ENCODE measurements at regions not wholly inside any gene's neighbourhood (a gene's known extent, or its start where the extent isn't known, plus 50 kb on each side); places are given as distances from the start of the nearest gene placed in this dataset.
"Not testable (repeated sequence)": the region's sequence is repeated elsewhere in the genome, so short reads cannot be mapped to it uniquely, and the experiment has no call there.

DNA sequence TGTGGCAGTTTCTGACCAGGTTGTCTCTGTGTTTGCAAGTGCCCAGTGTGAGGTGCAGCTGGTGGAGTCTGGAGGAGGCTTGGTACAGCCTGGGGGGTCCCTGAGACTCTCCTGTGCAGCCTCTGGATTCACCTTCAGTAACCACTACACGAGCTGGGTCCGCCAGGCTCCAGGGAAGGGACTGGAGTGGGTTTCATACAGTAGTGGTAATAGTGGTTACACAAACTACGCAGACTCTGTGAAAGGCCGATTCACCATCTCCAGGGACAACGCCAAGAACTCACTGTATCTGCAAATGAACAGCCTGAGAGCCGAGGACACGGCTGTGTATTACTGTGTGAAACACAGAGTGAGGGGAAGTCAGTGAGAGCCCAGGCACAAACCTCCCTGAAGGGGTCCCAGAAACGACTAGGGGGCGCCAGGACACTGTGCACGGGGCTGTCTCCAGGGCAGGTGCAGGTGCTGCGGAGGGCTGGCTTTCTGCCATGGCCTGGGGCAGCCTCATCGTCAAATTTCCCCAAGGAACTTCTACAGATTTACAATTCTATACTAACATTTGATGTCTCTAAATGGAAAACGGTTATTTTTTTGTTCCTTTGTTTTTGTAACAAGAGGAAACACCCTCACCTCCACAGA, 187.0 kb upstream of the TP53TG3D start:
- not testable (repeated sequence) for H3K36me3 Mint-ChIP-seq (ENCODE audit: low read depth); H3K27ac Mint-ChIP-seq; DNase-seq (ENCODE audit: low spot score); H3K27me3 Mint-ChIP-seq (ENCODE audit: low read depth); H3K9me3 Mint-ChIP-seq; H3K4me3 Mint-ChIP-seq; H3K4me1 Mint-ChIP-seq (ENCODE audit: low read depth)

DNA sequence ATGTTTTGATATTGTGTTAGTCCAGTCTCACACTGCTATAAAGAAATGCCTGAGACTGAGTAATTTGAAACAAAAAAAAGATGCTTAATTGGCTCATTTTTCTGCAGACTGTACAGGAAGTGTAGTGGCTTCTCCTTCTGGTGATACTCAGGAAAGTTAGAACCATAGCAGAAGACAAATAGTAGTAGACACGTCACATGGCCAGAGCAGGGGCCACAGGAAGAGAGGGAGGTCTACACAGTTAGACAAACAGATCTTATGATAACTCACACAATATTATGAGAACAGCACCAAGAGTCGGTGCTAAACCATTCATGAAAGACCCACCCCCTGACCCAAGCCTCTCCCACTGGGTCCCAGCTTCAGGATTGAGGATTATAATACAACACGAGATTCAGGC, 181.5 kb upstream of the TP53TG3D start:
- DNase-seq (ENCODE audit: low spot score); H3K27ac Mint-ChIP-seq; H3K27me3 Mint-ChIP-seq (ENCODE audit: low read depth); H3K9me3 Mint-ChIP-seq; H3K36me3 Mint-ChIP-seq (ENCODE audit: low read depth); H3K4me3 Mint-ChIP-seq; H3K4me1 Mint-ChIP-seq (ENCODE audit: low read depth): not testable (repeated sequence)

DNA sequence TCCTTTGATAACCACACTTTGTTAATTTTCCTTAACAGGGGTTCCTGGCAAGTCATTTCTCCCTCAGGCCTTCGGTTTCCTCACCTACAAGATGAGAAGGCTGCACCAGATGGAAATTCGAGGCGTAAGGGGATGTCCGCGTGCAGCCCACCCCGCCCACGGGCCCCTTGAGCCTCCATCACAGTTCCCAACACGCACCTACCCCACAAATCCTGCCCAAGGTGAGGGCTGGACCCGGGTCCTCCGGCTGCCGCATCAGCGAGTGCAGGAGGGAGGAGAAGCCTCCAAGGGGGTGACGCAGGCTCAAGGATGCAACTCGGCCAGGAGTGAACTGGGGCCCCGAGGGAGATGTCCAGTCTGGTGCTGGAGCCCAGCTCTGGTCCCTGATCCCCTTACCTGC, 169.2 kb upstream of the TP53TG3D start:
- not testable (repeated sequence) for H3K4me3 Mint-ChIP-seq; H3K27me3 Mint-ChIP-seq (ENCODE audit: low read depth); DNase-seq (ENCODE audit: low spot score); H3K4me1 Mint-ChIP-seq (ENCODE audit: low read depth); H3K27ac Mint-ChIP-seq; H3K9me3 Mint-ChIP-seq; H3K36me3 Mint-ChIP-seq (ENCODE audit: low read depth)

DNA sequence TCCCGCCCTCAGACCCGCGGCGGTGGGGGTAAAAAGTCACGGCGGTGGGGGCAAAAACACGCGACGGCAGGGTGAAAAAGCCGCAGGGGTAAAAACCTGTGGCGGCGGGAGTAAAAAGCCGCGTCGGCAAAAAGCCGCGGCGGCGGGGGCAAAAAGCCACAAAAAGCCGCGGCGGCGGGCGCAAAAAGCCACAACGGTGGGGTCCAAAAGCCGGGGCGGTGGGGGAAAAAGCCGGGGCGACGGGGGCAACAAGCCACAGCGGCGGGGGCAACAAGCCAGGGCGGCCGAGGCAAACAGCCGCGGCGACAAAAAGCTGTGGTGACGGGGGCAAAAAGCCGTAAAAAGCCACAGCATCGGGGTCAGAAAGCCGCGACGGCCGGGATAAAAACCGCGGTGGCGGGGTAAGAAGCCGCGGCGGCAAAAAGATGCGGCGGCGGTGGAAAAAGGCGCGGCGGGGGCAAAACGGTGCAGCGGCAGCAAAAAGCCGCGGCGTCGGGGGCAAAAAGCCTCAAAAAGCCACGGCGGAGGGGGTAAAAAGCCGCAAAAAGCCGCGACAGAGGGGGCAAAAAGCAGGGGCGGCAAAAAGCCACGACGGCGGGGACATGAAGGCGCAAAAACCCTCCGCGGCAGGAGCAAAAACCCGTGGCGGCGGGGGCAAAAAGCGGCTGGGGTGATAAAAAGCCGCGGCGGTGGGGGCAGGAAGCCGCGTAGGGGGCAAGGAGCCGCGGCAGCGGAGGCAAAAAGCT, 168.3 kb upstream of the TP53TG3D start:
- H3K4me1 Mint-ChIP-seq (ENCODE audit: low read depth); H3K9me3 Mint-ChIP-seq; DNase-seq (ENCODE audit: low spot score); H3K4me3 Mint-ChIP-seq; H3K36me3 Mint-ChIP-seq (ENCODE audit: low read depth); H3K27me3 Mint-ChIP-seq (ENCODE audit: low read depth); H3K27ac Mint-ChIP-seq: not testable (repeated sequence)

DNA sequence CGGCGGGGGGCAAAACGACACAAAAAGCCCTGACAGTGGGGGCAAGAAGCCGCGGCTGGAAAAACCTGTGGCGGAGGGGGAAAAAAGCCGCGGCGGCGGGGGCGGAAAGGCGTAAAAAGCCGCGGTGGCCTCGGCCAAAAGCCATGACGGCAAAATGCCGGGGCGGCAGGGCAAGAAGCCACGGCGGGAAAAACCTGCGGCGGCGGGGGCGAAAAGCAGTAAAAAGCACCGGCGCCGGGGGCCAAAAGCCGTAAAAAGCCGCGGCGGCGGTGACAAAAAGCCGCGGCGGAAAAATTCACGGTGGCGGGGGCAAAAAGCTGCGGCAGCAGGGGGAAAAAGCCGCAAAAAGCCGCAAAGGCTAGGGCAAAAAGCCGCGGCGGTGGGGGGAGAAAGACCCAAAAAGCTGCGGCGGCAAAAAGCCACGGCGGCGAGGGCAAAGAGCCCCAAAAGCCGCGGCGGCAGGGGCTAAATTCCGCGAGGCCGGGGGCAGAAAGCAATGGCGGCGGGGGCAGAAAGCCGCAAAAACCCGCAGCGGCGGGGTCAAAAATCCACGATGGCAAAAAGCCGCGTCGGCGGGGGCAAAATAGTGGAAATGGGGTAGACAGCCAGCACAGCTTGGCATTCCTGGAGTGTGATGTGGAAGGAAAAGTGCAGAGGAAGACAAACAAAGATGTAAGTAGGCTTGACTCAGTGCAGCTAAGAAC, 167.5 kb upstream of the TP53TG3D start:
- DNase-seq (ENCODE audit: low spot score) = peak; percentile 46
- not testable (repeated sequence) for H3K27ac Mint-ChIP-seq; H3K36me3 Mint-ChIP-seq (ENCODE audit: low read depth); H3K9me3 Mint-ChIP-seq; H3K27me3 Mint-ChIP-seq (ENCODE audit: low read depth); H3K4me3 Mint-ChIP-seq; H3K4me1 Mint-ChIP-seq (ENCODE audit: low read depth)

DNA sequence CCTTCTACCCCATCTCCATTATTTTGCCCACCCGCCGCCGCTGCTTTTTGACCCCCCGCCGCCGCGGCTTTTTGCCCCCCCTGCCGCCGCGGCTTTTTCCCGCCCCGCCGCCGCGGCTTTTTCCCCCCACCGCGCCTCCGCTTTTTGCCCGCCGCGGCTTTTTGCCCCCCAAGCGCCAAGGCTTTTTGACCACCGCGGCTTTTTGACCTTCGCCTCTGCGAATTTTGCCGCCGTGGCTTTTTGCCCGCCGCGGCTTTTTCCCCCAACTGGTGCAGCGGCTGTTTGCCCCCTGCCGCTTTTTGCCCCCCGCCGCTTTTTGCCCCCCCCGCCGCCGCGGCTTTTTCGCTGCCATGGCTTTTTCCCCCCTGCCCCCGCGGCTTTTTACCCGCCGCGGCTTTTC, 137.5 kb upstream of the TP53TG3D start:
- H3K36me3 Mint-ChIP-seq (ENCODE audit: low read depth); H3K9me3 Mint-ChIP-seq; H3K27me3 Mint-ChIP-seq (ENCODE audit: low read depth); DNase-seq (ENCODE audit: low spot score); H3K27ac Mint-ChIP-seq; H3K4me1 Mint-ChIP-seq (ENCODE audit: low read depth); H3K4me3 Mint-ChIP-seq: not testable (repeated sequence)

DNA sequence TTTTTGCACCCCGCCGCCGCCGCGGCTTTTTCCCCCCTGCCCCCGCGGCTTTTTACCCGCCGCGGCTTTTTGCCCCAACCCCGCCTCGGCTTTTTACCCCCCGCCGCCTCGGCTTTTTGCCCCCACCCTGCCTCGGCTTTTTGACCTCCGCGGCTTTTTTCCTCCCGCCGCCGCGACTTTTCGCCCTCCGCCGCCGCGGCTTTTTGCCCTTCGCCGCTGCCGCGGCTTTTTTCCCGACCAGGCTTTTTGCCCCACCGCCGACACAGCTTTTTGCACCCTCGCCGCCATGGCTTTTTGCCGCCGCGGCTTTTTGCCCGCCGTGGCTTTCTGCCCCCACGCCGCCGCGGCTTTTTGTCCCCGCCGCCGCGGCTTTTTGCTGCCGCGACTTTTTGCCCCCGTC, 137.0 kb upstream of the TP53TG3D start:
- Mint-ChIP-seq H3K27ac (no peak overlapping the region), H3K36me3 (ENCODE audit: low read depth) (no peaks in the 10 kb centered on the region), H3K4me3 (peak overlapping the region; percentile 59), H3K4me1 (ENCODE audit: low read depth) (no peaks in the 10 kb centered on the region), H3K27me3 (ENCODE audit: low read depth) (peaks cover 5% of the 10 kb centered on the region), H3K9me3 (no peaks in the 10 kb centered on the region)
- no peak for DNase-seq (ENCODE audit: low spot score)

DNA sequence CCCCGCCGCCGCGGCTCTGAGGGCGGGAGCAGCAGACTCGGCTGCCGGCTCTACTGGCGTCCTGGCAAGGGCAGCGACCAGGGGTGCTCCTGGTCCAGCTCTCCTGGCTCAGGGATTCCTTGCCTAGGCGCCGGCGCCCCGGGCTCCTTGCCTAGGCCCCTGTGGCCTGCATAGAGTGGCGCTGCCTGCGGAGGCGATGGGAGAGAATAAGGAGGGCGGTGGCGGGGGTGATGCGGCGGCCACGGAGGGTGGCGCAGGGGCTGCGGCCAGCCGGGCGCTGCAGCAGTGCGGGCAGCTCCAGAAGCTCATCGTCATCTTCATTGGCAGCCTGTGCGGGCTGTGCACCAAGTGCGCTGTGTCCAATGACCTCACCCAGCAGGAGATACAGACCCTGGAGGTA, 136.6 kb upstream of the TP53TG3D start:
- not testable (repeated sequence) for H3K4me1 Mint-ChIP-seq (ENCODE audit: low read depth); H3K9me3 Mint-ChIP-seq; H3K36me3 Mint-ChIP-seq (ENCODE audit: low read depth); H3K27me3 Mint-ChIP-seq (ENCODE audit: low read depth); DNase-seq (ENCODE audit: low spot score); H3K27ac Mint-ChIP-seq
- H3K4me3 Mint-ChIP-seq = peak overlapping the region; percentile 59

DNA sequence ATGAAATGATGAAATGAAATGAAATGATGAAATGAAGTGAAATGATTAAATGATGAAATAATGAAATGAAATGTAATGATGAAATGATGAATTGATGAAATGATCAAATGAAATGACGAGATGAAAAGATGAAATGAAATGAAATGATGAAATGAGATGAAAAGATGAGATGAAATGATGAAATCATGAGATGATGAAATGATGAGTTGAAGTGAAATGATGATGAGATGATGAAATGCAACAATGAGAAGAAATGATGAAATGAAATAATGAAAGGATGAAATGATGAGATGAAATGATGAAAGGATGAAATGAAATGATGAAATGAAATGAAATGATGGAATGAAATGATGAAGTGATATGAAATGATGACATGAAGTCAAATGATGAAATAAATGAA, 132.7 kb upstream of the TP53TG3D start:
- H3K27ac Mint-ChIP-seq; H3K36me3 Mint-ChIP-seq (ENCODE audit: low read depth); DNase-seq (ENCODE audit: low spot score); H3K4me3 Mint-ChIP-seq; H3K4me1 Mint-ChIP-seq (ENCODE audit: low read depth); H3K9me3 Mint-ChIP-seq; H3K27me3 Mint-ChIP-seq (ENCODE audit: low read depth): not testable (repeated sequence)

DNA sequence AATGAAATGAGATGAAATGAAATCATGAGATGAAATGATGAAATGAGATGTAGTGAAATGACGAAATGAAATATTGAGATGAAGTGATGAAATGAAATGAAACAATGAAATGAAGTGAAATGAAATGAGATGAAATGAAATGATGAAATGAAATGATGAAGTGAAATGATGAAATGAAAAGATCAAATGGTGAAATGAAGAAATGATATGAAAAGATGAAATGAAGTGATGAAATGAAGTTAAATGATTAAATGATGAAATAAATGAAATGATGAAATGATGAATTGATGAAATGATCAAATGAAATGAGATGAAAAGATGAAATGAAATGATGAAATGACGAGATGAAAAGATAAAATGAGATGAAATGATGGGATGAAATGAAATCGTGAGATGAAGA, 132.3 kb upstream of the TP53TG3D start:
- not testable (repeated sequence) for H3K4me1 Mint-ChIP-seq (ENCODE audit: low read depth); H3K27ac Mint-ChIP-seq; H3K27me3 Mint-ChIP-seq (ENCODE audit: low read depth); DNase-seq (ENCODE audit: low spot score); H3K9me3 Mint-ChIP-seq; H3K4me3 Mint-ChIP-seq; H3K36me3 Mint-ChIP-seq (ENCODE audit: low read depth)

DNA sequence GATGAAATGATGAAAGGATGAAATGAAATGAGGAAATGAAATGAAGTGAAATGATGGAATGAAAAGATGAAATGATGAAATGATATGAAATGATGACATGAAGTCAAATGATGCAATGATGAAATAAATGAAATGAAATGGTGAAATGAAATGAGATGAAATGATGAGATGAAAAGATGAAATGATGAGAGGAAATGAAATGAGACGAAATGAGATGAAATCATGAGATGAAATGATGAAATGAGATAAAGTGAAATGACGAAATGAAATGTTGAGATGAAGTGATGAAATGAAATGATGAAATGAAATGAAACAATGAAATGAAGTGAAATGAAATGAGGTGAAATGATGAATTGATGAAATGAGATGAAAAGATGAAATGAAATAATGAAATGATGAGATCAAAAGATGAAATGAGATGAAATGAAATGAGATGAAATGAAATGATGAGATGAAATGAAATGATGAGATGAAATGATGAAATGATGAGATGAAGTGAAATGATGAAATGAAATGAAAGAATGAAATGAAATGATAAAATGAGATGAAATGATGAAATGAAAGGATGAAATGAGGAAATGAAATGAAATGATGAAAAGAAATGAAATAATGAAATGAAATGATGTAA, 131.7 kb upstream of the TP53TG3D start:
- DNase-seq (ENCODE audit: low spot score); H3K27ac Mint-ChIP-seq; H3K36me3 Mint-ChIP-seq (ENCODE audit: low read depth); H3K4me1 Mint-ChIP-seq (ENCODE audit: low read depth); H3K9me3 Mint-ChIP-seq; H3K27me3 Mint-ChIP-seq (ENCODE audit: low read depth); H3K4me3 Mint-ChIP-seq: not testable (repeated sequence)

DNA sequence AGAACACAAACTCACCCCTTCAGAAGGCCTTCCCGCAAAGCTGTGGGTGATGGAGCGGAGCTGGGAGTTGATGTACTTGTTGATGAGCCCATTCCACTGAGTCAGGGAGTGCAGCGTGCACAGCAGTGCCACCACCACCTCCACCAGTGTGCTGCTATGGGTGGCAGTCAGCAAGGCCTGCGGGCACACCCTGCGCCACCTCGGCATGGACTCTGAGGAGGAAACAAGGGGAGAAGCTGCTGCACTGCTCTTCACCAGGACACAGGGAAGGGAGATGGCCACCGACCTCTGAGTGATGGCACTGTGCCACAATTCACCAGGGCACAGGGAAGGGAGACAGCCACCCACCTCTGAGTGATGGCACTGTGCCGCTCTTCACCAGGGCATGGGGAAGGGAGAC, 100.7 kb upstream of the TP53TG3D start:
- H3K9me3 Mint-ChIP-seq; H3K4me3 Mint-ChIP-seq; DNase-seq (ENCODE audit: low spot score); H3K27ac Mint-ChIP-seq; H3K36me3 Mint-ChIP-seq (ENCODE audit: low read depth); H3K27me3 Mint-ChIP-seq (ENCODE audit: low read depth); H3K4me1 Mint-ChIP-seq (ENCODE audit: low read depth): not testable (repeated sequence)

DNA sequence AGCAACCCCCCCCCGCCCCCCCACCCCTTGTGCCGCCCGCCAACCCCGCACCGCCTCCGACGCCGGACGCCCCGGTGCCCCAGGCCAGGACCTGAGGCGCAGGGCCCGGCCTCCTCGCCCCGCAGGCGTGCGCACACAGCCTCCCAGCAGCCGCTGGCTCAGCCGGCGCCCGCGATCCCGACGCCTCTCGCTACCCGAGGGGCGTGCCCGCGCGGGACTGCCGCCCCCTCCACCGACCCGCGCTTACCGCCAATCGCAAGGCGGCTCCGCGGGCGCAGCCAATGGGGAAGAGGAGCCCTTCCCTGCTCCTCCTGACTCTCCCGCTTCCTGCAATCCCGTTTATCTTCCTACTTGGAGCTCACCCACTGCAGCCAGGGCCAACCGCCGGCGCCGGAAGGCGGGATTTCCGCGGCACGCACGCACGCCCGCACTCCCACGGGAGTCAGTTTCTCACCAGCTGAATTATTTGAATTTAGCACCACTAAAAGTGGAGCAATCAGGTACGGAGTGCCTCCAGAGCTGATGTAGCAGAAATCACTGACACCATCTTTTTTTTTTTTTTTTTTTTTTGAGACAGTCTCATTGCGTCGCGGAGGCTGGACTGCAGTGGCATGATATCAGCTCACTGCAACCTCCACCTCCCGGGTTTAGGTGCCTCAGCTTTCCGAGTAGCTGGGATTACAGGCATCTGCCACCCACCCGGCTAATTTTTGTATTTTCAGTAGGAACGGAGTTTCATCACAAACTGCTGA, 65.0 kb upstream of the TP53TG3D start:
- H3K36me3 Mint-ChIP-seq (ENCODE audit: low read depth); H3K4me3 Mint-ChIP-seq: not testable (repeated sequence)

DNA sequence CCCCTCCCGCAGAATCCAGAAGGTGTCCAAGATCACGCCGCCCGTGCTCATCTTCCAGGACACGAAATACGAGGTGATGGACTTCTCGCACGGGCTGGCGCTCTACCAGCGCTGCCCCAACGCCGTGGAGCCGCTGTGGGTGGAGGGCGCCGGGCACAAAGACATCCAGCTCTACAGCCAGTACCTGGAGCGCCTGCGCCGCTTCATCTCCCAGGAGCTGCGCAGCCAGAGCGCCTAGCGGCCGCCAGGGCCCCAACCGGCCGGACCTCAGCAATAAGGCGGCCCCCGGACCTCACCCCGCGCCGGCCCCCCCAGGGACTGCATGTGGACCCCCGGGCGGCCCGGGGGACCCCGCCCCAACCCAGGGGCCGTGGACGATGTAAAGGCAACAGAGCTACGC, 50.5 kb upstream of the TP53TG3D start:
- H3K27me3 Mint-ChIP-seq (ENCODE audit: low read depth); H3K27ac Mint-ChIP-seq; H3K9me3 Mint-ChIP-seq; H3K4me1 Mint-ChIP-seq (ENCODE audit: low read depth); H3K36me3 Mint-ChIP-seq (ENCODE audit: low read depth); DNase-seq (ENCODE audit: low spot score); H3K4me3 Mint-ChIP-seq: not testable (repeated sequence)

More for the DNA sequence above, 65.0 kb upstream of the TP53TG3D start:
- DNase-seq (ENCODE audit: low spot score); H3K4me1 Mint-ChIP-seq (ENCODE audit: low read depth); H3K27me3 Mint-ChIP-seq (ENCODE audit: low read depth); H3K27ac Mint-ChIP-seq; H3K9me3 Mint-ChIP-seq: not testable (repeated sequence)

Data from T-helper 2 cell treated with Interferon-gamma antibody and Interleukin-4, amounts not matched to agents 5 μg/mL and 100 μg/mL, for 36 hours (primary cell).